Stimulated activated naive CD8-positive, alpha-beta T cell treated with anti-CD3 and anti-CD28 coated beads, Interleukin-15, amount 100 ng/mL, for 72 hours (primary cell): ENCODE measurements at regions not wholly inside any gene's neighbourhood (a gene's known extent, or its start where the extent isn't known, plus 50 kb on each side); places are given as distances from the start of the nearest gene placed in this dataset.
"Not testable (repeated sequence)": the region's sequence is repeated elsewhere in the genome, so short reads cannot be mapped to it uniquely, and the experiment has no call there.

Source experiments
- ATAC-seq: fragments of 150-1000 bp; cut with Tn5 transposase; 2 replicates; pipeline ENCODE4 v1.10.0; 2021; ENCODE audit warnings: mild to moderate bottlenecking, moderate library complexity
- DNase-seq, 2 donors: peaks; one replicate each; pipeline ENCODE4 v3.0.0; 2021 to 2022
- H3K27ac Mint-ChIP-seq, 2 donors: one replicate each; pipeline ENCODE4 v1.8.0; 2022; ENCODE audit warnings: mild to moderate bottlenecking in 2 of 2, mixed read lengths in 2 of 2, moderate library complexity in 2 of 2
- H3K27me3 Mint-ChIP-seq: one replicate; pipeline ENCODE4 v1.8.0; 2022; ENCODE audit warnings: mixed read lengths
- H3K4me1 Mint-ChIP-seq: one replicate; pipeline ENCODE4 v1.8.0; 2022; ENCODE audit warnings: mild to moderate bottlenecking, mixed read lengths
- H3K4me3 Mint-ChIP-seq, 2 donors: one replicate each; pipeline ENCODE4 v1.8.0; 2022; ENCODE audit warnings: mild to moderate bottlenecking in 2 of 2, mixed read lengths in 2 of 2, moderate library complexity in 1 of 2
- H3K9me3 Mint-ChIP-seq, 2 donors: one replicate each; pipeline ENCODE4 v1.8.0; 2022; ENCODE audit warnings: mixed read lengths in 2 of 2

DNA sequence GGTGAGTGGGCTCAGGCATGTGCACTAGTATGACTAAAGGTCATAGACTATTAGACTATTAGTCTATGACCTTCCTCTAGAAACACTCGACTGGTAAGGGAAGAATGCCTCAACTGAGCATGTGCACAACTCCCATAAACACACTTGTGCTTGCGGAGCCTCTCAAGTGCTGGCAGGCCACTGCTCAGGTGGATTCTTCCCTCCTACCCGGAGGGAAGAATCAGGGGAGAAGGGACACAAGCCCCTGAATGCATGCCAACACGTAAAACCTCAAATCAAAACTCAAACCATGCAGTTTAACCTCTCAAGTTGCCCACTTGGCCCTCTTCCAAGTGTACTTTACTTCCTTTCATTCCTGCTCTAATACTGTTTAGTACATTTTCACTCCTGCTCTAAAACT lies 287.6 kb upstream of the SGCG start:
- Mint-ChIP-seq H3K4me3 (no peak overlapping the region), H3K27ac (no peak overlapping the region), H3K4me1 (no peaks in the 10 kb centered on the region), H3K9me3 (peaks cover 0 to 6% of the 10 kb centered on the region in 2 donors), H3K27me3 (peaks cover 9% of the 10 kb centered on the region)
- ATAC-seq (no peak), DNase-seq (no peak)

DNA sequence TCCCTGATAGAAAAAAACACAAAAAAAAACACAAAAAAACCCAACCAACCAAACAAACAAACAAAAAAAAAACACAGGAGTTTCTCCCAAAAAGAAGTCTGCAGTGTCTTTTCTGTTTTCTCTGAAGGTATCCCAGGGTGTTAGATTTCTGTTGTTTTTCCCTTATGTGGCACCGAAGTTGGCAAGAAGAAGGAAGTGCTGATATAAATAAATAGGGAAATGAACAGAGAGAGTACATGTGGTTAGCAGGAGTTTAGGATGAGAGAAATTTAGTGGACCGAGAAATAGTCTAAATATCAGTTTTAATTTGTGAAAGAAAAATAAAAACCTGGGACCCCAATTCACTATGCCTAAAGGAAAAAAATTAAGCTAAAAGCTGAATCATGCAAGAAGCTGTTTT lies 287.0 kb upstream of the SGCG start:
- Mint-ChIP-seq H3K27ac (no peak overlapping the region), H3K9me3 (peaks cover 0 to 6% of the 10 kb centered on the region in 2 donors), H3K27me3 (peaks cover 9% of the 10 kb centered on the region), H3K4me1 (no peaks in the 10 kb centered on the region), H3K4me3 (no peak overlapping the region)
- ATAC-seq: no peak
- DNase-seq: no peak

DNA sequence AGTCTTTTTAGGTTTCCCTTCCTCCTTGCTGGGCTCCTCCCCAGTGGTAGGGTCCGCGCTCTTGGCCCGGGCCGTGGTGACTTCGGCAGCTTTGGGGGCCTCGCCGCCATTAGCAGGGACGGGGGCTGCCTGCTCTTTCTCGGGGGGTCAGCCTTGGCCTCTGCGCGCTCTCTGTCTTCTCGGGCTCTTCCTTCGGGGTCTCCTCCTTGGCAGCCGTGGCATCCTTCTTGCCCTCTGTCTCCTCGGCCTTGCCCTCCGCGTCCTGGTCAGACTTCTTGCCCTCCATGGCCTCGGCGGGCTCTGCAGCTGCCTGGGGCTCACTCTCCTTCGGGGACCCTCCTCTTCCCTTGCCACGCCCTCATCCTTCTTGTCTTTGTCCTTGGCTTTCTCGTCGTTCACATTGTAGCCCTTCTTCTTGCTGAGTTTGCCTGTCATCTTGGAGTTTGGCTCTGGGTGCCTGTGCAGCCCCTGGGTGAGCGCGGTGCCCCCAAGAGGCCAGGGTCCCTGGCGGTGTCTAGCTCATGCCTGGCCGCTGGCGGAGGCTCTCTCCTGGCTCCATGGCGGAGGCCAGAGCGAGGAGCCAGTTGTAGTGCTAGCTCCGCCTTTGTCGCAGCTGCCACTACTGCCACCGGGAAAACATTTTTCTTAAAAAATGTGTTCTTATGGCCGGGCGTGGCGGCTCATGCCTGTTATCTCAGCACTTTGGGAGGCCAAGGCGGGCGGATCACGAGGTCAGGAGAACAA lies 283.0 kb upstream of the SGCG start:
- peaks cover 9% of the 10 kb centered on the region for H3K27me3 Mint-ChIP-seq
- no peak overlapping the region for H3K4me3 Mint-ChIP-seq
- ATAC-seq: no peak

DNA sequence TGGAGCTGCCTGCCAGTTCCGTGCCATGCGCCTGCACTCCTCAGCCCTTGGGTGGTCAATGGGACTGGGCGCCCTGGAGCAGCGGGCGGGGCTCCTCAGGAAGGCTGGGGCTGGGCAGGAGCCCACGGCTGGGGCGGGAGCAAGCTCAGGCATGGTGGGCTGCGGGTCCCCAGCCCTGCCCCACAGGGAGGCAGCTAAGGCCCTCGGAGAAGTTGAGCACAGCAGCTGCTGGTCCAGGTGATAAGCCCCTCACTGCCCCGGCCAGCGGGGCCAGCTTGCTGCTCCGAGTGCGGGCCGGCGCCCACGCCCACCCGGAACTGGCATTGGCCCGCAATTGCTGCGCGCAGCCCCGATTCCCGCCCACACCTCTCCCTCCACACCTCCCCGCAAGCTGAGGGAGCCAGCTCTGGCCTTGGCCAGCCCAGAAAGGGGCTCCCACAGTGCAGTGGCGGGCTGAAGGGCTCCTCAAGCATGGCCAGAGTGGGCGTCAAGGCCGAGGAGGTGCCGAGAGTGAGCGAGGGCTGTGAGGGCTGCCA lies 280.3 kb upstream of the SGCG start:
- H3K4me1 Mint-ChIP-seq, H3K27me3 Mint-ChIP-seq, H3K27ac Mint-ChIP-seq: not testable (repeated sequence)

More for the DNA sequence above, 283.0 kb upstream of the SGCG start:
- Mint-ChIP-seq H3K4me1 (no peaks in the 10 kb centered on the region), H3K27ac (no peak overlapping the region), H3K9me3 (peaks cover 0 to 6% of the 10 kb centered on the region in 2 donors)
- no peak for DNase-seq

DNA sequence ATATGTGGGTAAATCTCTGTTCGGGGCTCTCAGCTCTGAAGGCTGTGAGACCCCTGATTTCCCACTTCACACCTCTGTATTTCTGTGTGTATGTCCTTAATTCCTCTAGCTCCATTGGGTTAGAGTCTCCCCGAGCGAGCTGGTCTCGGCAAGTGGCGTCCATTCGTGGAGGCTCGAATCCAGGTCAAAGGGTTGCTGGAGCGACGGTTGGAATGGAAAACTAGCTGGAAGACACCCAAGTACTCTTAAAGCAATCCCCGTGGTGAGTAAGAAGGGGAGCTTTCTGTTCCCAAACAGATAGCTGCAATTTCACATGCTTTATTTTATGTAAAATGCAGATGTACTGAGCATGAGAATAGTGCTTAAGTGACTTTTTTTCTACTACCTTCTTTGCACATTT lies 277.5 kb upstream of the SGCG start:
- no peaks in the 10 kb centered on the region for H3K27me3 Mint-ChIP-seq
- H3K9me3 Mint-ChIP-seq: no peaks in the 10 kb centered on the region
- ATAC-seq (no peak), DNase-seq (no peak)
- H3K4me1 Mint-ChIP-seq: no peaks in the 10 kb centered on the region
- H3K27ac Mint-ChIP-seq: no peak overlapping the region
- H3K4me3 Mint-ChIP-seq: no peak overlapping the region

More for the DNA sequence above, 280.3 kb upstream of the SGCG start:
- not testable (repeated sequence) for H3K4me3 Mint-ChIP-seq, ATAC-seq, DNase-seq, H3K9me3 Mint-ChIP-seq

DNA sequence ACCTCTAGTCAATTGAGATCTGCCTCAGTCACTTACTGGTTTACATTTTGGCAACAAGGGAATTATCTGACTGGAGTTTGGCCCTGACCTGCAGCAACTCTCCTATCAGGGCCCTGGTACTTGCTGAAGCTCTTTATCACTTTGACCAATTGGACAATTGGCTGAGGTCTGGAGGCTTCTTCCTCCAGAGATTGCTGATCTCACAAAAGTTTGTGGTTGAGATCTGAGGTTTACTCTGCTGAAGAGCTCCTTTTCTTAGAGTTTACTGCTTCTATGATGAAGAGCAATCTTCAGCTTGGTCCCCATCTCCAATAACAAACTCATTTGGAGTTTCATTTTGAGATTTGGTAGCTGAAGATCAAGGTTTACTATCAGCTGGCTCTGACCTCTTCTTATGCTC lies 276.9 kb upstream of the SGCG start:
- ATAC-seq (no peak), DNase-seq (no peak)
- no peaks in the 10 kb centered on the region for H3K4me1 Mint-ChIP-seq
- H3K27me3 Mint-ChIP-seq: peaks cover 2% of the 10 kb centered on the region
- H3K4me3 Mint-ChIP-seq: no peak overlapping the region
- no peak overlapping the region for H3K27ac Mint-ChIP-seq
- no peaks in the 10 kb centered on the region for H3K9me3 Mint-ChIP-seq

DNA sequence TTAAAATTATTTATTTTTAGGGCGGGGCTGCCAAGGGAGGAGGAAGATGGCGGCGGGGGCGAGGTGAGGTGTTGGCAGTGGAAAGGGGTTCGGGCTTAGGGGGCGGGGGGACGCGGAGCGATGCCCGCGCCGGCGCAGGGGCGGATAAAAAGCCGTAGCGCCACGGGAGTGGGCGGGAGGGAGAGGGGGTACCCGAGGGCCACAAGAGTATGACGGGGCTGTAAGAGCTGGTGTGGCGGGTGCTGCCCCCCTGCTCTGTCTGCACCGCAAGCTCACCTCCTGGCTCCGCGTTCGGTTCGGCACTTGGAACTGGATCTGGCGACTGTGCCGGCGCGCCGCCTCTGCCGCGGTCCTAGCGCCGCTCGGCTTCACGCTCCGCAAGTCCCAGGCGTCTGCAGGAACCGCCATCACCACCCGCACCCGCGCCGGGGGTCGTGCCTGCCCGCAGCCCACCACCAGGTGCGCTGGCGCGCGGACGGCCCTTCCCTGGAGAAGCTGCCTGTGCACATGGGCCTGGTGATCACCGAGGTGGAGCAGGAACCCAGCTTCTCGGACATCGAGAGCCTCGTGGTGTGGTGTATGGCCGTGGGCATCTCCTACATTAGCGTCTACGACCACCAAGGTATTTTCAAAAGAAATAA lies 265.2 kb upstream of the SGCG start:
- ATAC-seq (peak; percentile 39), DNase-seq (no peak)
- Mint-ChIP-seq H3K4me1 (no peaks in the 10 kb centered on the region), H3K4me3 (peak overlapping the region; percentile 50 to 67), H3K27ac (no peak overlapping the region), H3K9me3 (no peaks in the 10 kb centered on the region), H3K27me3 (peaks cover 69% of the 10 kb centered on the region)

DNA sequence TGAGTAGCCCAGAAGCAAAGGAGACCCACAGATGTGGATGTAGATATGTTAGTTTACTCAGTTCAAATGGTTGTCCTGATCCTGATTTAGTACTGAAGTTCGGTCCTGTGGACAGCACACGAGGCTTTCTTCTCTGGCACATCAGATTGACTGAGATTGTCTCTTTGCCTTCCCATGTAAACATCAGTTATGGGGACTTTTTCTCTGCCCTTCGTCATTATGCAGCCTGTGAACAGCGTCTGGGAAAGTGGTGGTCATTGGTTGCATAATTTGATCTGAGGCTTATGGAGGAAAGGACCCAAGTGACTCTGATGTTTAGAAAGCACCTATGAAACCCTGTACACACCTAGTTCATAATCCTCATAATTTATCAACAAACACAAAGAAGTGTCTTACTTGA lies 264.5 kb upstream of the SGCG start:
- not testable (repeated sequence) for H3K27ac Mint-ChIP-seq, H3K4me1 Mint-ChIP-seq, ATAC-seq, H3K4me3 Mint-ChIP-seq, H3K9me3 Mint-ChIP-seq, DNase-seq
- H3K27me3 Mint-ChIP-seq: peaks cover 67% of the 10 kb centered on the region

DNA sequence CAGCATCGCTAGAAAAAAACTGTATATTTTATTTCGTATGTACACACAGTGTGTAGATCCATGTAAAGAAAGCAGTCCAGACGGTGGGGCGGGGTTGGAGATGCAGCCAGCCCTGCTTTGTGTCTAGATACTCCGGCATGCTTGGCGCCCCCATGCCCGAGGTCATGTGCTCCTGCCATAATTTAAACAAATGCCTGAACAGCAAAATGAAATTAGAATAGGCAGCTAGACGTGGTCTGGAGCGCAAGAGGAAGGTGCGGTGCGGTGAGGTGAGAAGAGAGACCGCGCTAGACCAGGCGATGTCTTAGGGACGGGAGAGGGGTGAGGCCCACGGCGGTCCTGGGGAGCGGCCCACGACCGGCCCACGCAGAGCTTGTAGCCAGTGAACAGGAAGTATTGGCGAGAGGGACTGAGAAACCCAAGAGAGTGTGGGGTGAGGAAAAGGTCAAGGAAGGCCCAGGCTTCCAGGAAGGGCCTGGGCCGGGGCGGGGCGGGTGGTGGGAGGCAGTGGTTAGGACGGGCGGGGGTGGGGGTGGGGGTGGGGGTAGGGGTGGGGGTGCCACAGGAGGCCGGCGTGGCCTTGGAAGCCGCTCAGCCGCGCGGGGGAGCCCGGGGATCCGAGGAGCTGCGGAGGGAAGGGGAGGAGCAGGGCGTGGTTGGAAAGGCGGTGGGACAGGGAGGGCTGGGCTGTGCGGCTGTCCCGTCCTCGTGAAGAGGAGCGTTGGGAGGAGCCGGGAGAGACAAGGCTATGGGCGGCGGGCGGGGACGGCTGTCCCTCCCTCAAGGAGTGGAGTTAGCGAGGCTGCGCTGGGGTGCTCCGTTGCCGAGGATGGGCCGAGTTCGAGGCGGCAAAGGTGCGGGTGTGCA lies 254.7 kb upstream of the SGCG start:
- Mint-ChIP-seq H3K4me3 (peak overlapping the region; percentile 29 to 90), H3K27ac (peak overlapping the region in 1 of 2 donors; percentile 78), H3K27me3 (peaks cover 51% of the 10 kb centered on the region), H3K4me1 (peaks cover 12% of the 10 kb centered on the region), H3K9me3 (no peaks in the 10 kb centered on the region)
- ATAC-seq (peak; percentile 42), DNase-seq (no peak)

DNA sequence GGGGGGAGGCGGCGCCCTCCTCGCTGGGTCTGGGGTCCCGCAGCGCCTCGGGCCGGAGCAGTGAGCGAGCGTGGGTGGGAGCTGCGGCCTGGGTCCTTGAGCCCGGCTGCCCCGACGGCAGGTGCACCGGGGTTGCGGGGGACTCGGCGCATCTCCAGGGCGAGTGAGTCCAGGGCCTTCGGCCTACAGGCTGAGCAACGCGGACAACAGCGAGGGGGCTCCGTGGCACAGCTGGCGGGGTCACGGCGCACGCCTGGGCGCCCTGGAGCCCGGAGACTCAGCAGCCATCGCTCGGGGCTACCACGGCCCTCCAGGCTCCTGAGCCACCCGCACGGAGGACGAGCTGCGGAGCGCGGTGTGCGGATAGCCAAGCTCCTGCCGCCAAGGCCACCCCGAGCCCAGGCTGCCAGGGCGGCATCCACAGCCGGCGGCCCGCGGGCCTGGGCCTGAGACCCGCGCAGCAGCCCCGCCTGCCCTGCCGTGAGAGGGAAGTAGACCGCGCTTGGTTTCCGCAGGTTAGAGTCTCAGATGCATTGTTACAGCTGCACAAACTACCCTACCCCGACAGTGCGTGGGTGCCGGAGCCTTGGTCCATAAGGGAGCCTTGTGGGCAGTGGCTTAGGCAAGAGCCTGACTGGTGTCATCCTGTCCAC lies 253.9 kb upstream of the SGCG start:
- H3K4me3 Mint-ChIP-seq: peak overlapping the region in 1 of 2 donors; percentile 46
- H3K4me1 Mint-ChIP-seq: peaks cover 12% of the 10 kb centered on the region
- H3K9me3 Mint-ChIP-seq: no peaks in the 10 kb centered on the region
- H3K27ac Mint-ChIP-seq: no peak overlapping the region
- DNase-seq (no peak), ATAC-seq (peak; percentile 35)
- H3K27me3 Mint-ChIP-seq: peaks cover 44% of the 10 kb centered on the region

DNA sequence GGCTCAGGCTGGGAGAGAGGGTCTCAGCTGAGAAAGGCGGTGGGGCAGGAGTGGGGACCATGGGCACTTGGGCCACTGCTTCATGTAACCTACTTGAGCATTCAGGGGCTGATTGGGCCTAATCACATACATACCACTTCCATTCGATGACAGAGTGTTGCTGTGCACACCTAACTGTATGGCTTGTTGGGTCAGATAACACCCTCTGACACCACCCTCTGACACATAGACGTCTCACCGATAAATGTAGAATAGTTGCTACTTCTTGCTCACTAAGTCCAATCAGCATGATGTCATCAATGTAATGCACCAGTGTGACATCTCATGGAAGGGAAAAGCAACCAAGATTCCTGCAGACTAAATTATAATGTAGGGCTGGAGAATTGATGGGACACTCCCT lies 252.9 kb upstream of the SGCG start:
- peak; percentile 5 for ATAC-seq
- not testable (repeated sequence) for DNase-seq, H3K27ac Mint-ChIP-seq, H3K4me3 Mint-ChIP-seq, H3K9me3 Mint-ChIP-seq
- peaks cover 43% of the 10 kb centered on the region for H3K27me3 Mint-ChIP-seq
- peaks cover 12% of the 10 kb centered on the region for H3K4me1 Mint-ChIP-seq

DNA sequence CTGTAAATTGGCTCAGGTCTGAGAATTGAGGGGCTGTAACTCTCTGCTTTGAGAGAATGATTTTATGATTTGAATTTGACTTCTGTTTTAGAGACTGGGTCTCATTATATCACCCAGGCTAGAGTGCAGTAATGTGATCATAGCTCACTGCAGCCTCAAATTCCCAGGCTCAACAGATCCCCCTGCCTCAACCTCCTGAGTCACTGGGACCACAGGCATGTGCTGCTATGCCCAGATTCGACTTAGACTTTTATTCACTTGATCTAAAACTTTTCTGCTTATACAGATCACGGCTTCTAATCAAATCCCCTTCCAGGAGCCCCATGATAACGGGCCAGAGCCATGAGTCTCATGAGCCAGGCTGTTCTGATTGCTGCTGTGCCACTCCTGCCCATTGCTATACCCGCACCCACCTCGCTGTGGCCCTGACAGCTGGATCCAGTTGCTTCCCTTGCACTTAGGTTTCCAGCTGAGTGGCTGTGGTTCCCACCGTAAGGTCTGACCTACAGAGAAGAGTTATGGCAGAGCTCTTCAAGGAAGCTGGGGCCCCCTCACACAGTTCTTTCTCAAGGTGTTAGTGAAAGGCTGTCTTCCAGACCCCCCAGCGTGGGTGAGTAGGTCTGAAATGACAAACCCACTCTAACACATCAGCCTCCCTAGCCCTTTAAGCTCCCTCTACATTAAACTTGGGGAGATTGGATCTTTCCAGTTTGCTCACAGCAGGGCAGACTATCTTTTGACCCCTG lies 251.2 kb upstream of the SGCG start:
- Mint-ChIP-seq H3K27me3 (peaks cover 36% of the 10 kb centered on the region), H3K27ac (no peak overlapping the region), H3K4me1 (peaks cover 12% of the 10 kb centered on the region), H3K9me3 (no peaks in the 10 kb centered on the region), H3K4me3 (no peak overlapping the region)
- DNase-seq (no peak), ATAC-seq (no peak)

DNA sequence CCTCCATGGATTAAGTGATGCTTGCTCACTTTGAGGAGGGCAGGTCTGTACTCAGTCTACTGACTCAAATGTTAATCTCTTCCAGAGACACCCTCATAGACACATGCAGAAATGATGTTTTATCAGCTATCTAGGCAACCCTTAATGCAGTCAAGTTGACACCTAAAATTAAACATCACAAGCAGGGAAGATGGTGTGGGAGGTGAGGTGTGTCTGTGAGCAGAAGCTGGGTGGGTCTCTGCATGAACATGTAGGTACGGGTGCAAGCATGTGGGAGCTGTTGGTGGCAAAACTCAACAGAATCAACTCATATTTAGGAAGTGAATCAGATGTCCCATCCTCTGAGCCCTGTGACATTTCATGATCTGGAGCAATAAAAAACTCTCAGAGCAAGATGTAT lies 249.2 kb upstream of the SGCG start:
- Mint-ChIP-seq H3K4me1 (peaks cover 2% of the 10 kb centered on the region), H3K27ac (peak overlapping the region in 1 of 2 donors; percentile 61), H3K9me3 (no peaks in the 10 kb centered on the region), H3K4me3 (no peak overlapping the region), H3K27me3 (peaks cover 16% of the 10 kb centered on the region)
- DNase-seq (no peak), ATAC-seq (no peak)

DNA sequence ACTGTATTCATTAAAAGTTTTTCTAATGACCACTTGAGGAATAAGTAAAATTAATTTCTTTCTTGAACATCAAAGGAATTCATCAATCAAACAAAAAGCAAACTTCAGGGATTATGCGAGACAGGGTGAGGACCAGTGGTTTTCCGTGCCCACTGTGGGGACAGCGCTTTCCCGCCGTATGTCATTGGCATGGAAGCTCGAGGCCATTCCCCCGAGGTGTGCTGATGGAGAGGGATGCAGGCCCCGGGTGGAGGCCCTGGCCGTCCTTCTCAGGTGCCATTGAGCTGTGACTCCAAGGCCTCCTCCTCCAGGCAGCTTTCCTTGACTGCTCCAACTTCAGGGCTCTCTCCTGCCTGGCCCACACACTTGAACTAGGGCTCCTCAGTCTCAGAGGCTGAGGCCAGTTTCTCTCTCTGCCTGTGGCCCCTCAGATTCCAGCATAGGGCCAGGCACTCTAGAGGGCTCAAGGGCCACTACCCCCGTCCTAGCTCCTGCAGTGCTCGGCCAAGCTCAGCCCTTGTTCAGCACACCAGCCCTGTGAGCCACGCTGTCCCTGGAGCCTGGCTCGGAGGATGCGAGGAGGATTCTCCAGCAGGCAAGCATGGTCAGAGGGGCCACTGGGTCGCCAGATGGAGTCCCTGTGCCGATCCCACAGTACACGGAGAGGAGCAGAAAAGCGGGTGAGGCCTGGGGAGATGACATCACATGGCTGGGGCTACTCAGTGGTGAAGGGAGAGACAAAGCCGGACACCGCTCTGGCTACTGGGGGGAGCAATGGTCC lies 248.0 kb upstream of the SGCG start:
- H3K4me3 Mint-ChIP-seq, H3K27me3 Mint-ChIP-seq, ATAC-seq, DNase-seq, H3K4me1 Mint-ChIP-seq, H3K27ac Mint-ChIP-seq, H3K9me3 Mint-ChIP-seq: not testable (repeated sequence)
